Endothelial cell of umbilical vein (primary cell): ENCODE measurements at regions not wholly inside any gene's neighbourhood (a gene's known extent, or its start where the extent isn't known, plus 50 kb on each side); places are given as distances from the start of the nearest gene placed in this dataset.

Experiments
- BruUV-seq: library from RNA; stranded (reverse); fragments of 400-500 nt; replicated peaks from 2 replicates; lab custom pipeline; 2021; lab: Mats Ljungman, UMichigan
- CTCF ChIA-PET: fragments of 300-600, 350-600 bp; sonication (Branson Sonifier 250); formaldehyde crosslinking; loops from one replicate; lab custom pipeline; 2021; ENCODE audit warnings: antibody characterized with exemption, inconsistent platforms; lab: Charles Lee
- POLR2A ChIA-PET: fragments of 300-600, 350-600 bp; sonication (Branson Sonifier 250); formaldehyde crosslinking; loops from one replicate; lab custom pipeline; 2021; ENCODE audit warnings: antibody characterized with exemption, inconsistent platforms; lab: Charles Lee
- DNase-seq: peaks from one replicate; pipeline ENCODE4 v3.0.0-alpha.2; 2011; ENCODE audit warnings: low read depth, low spot score
- FAIRE-seq: peaks from 2 replicates; lab custom pipeline; 2011; peaks lifted over from hg19 to GRCh38; lab: Jason Lieb, UNC
- H2AFZ ChIP-seq: 2 replicates; pipeline ENCODE4 v1.6.0; 2012; ENCODE audit warnings: low read depth, low read length, control low read depth, inconsistent platforms
- H3K27ac ChIP-seq: 2 replicates; pipeline ENCODE4 v1.5.1; 2011; ENCODE audit warnings: low read depth, mild to moderate bottlenecking, control low read depth, low read length, moderate library complexity; ENCODE audit not compliant: insufficient read depth
- H3K27me3 ChIP-seq, 2 experiments: 2 replicates each; pipeline versions ENCODE4 v1.6.0 to v1.6.1; 2011; ENCODE audit warnings: low read length in 2 of 2, mixed read lengths in 1 of 2; ENCODE audit not compliant: control insufficient read depth in 2 of 2, insufficient read depth in 2 of 2
- H3K36me3 ChIP-seq, 2 experiments: 2 replicates in 1 of 2; 3 replicates in 1 of 2; pipeline ENCODE4 v1.5.1; 2011; ENCODE audit warnings: low read length in 2 of 2, mild to moderate bottlenecking in 1 of 2, moderate library complexity in 1 of 2; ENCODE audit not compliant: control insufficient read depth in 2 of 2, insufficient read depth in 2 of 2; ENCODE audit errors: extremely low read depth in 1 of 2
- H3K4me1 ChIP-seq: 3 replicates; pipeline ENCODE4 v1.5.1; 2011; ENCODE audit warnings: mild to moderate bottlenecking, low read length; ENCODE audit not compliant: control insufficient read depth, insufficient read depth; ENCODE audit errors: extremely low read depth
- H3K4me2 ChIP-seq: 2 replicates; pipeline ENCODE4 v1.6.1; 2011; ENCODE audit warnings: low read length, control low read depth, mixed read lengths; ENCODE audit not compliant: insufficient read depth
- H3K4me3 ChIP-seq, 3 experiments: fragments of 200-600 bp in 1 of 3; sonication (generic), shearing (Covaris generic) in 1 of 3; replicated peaks in 1 of 3; 2 replicates each; pipeline ENCODE4 v1.5.1; 2011 to 2016; ENCODE audit warnings: control low read depth in 3 of 3, low read length in 3 of 3, mild to moderate bottlenecking in 2 of 3, inconsistent platforms in 1 of 3, low read depth in 1 of 3, moderate library complexity in 1 of 3; ENCODE audit not compliant: insufficient read depth in 1 of 3
- H3K79me2 ChIP-seq: 2 replicates; pipeline ENCODE4 v1.6.0; 2012; ENCODE audit warnings: low read length, inconsistent platforms; ENCODE audit not compliant: control insufficient read depth, insufficient read depth
- H3K9ac ChIP-seq: replicated peaks from 2 replicates; pipeline ENCODE3; 2011; ENCODE audit warnings: low read length, control low read depth; ENCODE audit not compliant: insufficient read depth; ENCODE audit errors: extremely low read depth
- H3K9me1 ChIP-seq: replicated peaks from 3 replicates; pipeline ENCODE4 v1.6.0; 2011; ENCODE audit warnings: mild to moderate bottlenecking, low read length; ENCODE audit not compliant: control insufficient read depth, insufficient read depth; ENCODE audit errors: extremely low read depth
- H3K9me3 ChIP-seq: replicated peaks from 2 replicates; pipeline ENCODE4 v1.5.1; 2012; ENCODE audit warnings: low read length, inconsistent platforms; ENCODE audit not compliant: control insufficient read depth, insufficient read depth
- H4K20me1 ChIP-seq: replicated peaks from 2 replicates; pipeline ENCODE3; 2011; ENCODE audit warnings: mild to moderate bottlenecking, low read length; ENCODE audit not compliant: control insufficient read depth, insufficient read depth; ENCODE audit errors: extremely low read depth
- FOS ChIP-seq: IDR thresholded peaks from 2 replicates; pipeline ENCODE4 v1.6.1; 2011; ENCODE audit warnings: mild to moderate bottlenecking, low read length, moderate library complexity, borderline replicate concordance; ENCODE audit not compliant: insufficient read depth
- JUN ChIP-seq: IDR thresholded peaks from 2 replicates; pipeline ENCODE4 v1.6.1; 2011; ENCODE audit warnings: borderline replicate concordance, low read depth; ENCODE audit not compliant: insufficient read length, insufficient read depth
- POLR2AphosphoS5 ChIP-seq: IDR thresholded peaks from 2 replicates; pipeline ENCODE4 v1.6.1; 2012; ENCODE audit warnings: low read depth, mild to moderate bottlenecking, control low read depth, low read length, moderate library complexity; ENCODE audit not compliant: insufficient read depth
- dilution Hi-C: fragments of 300-500 bp; cut with MboI; formaldehyde crosslinking; loops from one replicate; pipeline ENCODE4 v1.15.0; 2019; ENCODE audit warnings: low sequenced_read_pairs; ENCODE audit not compliant: extremely low pct_ligation_motif_present
- intact Hi-C: fragments of 100-400 bp; cut with micrococcal nuclease; formaldehyde crosslinking; loops from one replicate; pipeline ENCODE4 v1.10.0; 2022
- TF ChIP-seq, protein P1 (sequence below): IDR thresholded peaks from 2 replicates; pipeline ENCODE4 v1.6.1; 2011; ENCODE audit not compliant: insufficient read depth, insufficient read length

DNA sequence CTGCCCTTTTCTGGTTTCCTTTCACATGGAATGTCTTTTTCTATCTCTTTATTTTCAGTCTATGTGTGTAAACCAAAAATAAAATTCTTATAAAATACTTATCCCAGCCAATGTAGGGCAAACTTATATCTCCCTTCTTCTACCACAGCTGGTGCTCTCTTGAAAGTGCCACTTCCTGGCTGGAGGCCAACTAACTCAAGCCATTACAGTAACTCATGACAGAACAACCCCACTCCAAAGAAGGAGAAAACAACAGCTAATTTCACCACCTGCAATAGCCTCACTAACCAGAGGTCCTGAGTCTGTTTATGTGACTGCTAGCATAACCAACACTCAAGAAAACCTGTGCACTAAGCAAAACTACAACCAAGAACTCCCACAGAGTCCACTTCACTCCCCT is 74.9 kb upstream of the DBX1 start:
- Histone ChIP-seq H3K27me3 (no peaks in the 10 kb centered on the region), H3K79me2 (no peaks in the 10 kb centered on the region), H4K20me1 (no peaks in the 10 kb centered on the region), H3K4me2 (no peak overlapping the region), H3K27ac (no peak overlapping the region), H3K36me3 (no peaks in the 10 kb centered on the region), H3K9me1 (no peaks in the 10 kb centered on the region), H3K4me3 (no peak overlapping the region), H3K9ac (no peak overlapping the region), H2AFZ (no peak overlapping the region), H3K4me1 (no peaks in the 10 kb centered on the region), H3K9me3 (no peaks in the 10 kb centered on the region)
- intact Hi-C loops, result no loop called here
- no peak for DNase-seq
- CTCF ChIA-PET, result no interaction called here
- TF ChIP-seq FOS (no peak), POLR2AphosphoS5 (no peak), JUN (no peak)
- TF ChIP-seq, protein P1, sequence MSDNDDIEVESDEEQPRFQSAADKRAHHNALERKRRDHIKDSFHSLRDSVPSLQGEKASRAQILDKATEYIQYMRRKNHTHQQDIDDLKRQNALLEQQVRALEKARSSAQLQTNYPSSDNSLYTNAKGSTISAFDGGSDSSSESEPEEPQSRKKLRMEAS, result no peak
- POLR2A ChIA-PET, result no interaction called here
- FAIRE-seq, result no peak
- dilution Hi-C loops, result no loop called here
- no TSS peak for BruUV-seq

DNA sequence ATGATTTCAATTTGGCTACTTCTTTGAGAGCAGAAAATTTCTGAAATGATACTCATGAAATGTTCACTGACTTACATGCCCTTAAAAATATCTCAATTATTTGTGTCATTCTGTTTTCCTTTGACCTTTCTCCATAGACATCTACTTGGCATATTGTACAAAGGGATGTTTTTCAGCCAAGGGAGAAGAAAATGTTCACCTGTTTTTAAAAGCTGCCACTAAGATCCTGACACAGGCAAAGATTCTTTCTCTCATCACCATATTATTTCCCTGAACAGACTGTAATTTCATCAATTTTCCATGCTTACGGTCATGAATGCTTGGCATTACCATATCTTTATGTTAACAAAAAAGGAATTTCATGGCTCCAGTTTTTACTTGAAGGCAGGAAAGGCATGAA is 67.4 kb upstream of the DBX1 start:
- DNase-seq (no peak), FAIRE-seq (no peak)
- no peaks in the 10 kb centered on the region for H3K9me1 ChIP-seq
- no peaks in the 10 kb centered on the region for H3K79me2 ChIP-seq
- TF ChIP-seq POLR2AphosphoS5, result no peak
- dilution Hi-C loops (no loop called here), intact Hi-C loops (no loop called here)
- no peak overlapping the region for H3K4me2 ChIP-seq
- H3K27ac ChIP-seq, result no peak overlapping the region
- no peaks in the 10 kb centered on the region for H3K4me1 ChIP-seq
- H3K4me3 ChIP-seq, result no peak overlapping the region
- no peak overlapping the region for H3K9ac ChIP-seq
- BruUV-seq, result no TSS peak
- CTCF ChIA-PET, result no interaction called here
- H3K27me3 ChIP-seq, result peaks cover 0 to 3% of the 10 kb centered on the region in 2 experiments
- H4K20me1 ChIP-seq, result no peaks in the 10 kb centered on the region
- H2AFZ ChIP-seq, result no peak overlapping the region
- POLR2A ChIA-PET, result no interaction called here
- H3K9me3 ChIP-seq, result no peaks in the 10 kb centered on the region
- no peaks in the 10 kb centered on the region for H3K36me3 ChIP-seq
